CD4-positive, alpha-beta T cell treated with Interleukin-6 at 100 ng/mL for 8 hours (primary cell): ENCODE measurements at regions not wholly inside any gene's neighbourhood (a gene's known extent, or its start where the extent isn't known, plus 50 kb on each side); places are given as distances from the start of the nearest gene placed in this dataset.
"Not testable (repeated sequence)": the region's sequence is repeated elsewhere in the genome, so short reads cannot be mapped to it uniquely, and the experiment has no call there.

Experiments used
- DNase-seq: peaks from one replicate; pipeline ENCODE4 v3.0.0-alpha.2; 2020; ENCODE audit warnings: mixed read lengths, low spot score

DNA sequence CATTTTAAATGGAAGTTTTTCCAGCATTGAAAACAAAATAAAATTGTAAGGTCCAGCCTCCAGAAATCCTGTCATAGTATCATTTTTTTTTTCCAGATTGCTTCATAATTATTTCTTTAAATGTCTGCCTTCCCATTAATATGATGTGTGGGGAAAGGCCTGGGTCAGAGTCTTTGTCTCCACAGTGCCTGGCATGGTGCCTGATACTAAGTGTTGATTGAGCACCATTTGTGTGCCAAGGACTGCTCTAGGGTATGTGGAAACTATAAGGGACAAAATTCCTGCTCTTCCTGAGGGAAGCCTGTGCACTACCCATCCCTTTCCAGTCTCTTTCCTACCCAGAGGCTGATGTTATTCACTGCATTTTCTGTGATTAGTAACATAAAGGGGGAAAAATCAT, 53.1 kb upstream of the BEND4 start:
- DNase-seq: no peak

DNA sequence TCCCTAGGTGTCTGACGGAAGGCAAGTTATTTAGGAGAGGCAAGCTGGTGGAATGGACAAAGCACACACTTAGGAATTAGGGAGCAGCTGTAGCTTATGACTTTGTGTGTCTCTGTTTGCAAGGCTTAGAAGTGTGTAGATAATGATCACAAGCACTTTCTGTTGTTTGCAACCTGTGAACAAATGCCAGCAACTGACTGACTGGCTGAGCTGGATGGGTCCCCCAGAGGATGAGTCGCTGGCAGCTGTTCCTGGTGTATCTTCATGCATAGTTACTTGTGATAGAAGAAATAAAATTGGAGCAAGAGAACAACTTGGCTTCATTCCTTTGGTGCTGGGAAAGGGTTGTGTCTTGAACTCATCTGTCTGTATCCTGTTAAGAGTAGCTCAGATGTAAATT, 64.2 kb upstream of the BEND4 start:
- DNase-seq: no peak

DNA sequence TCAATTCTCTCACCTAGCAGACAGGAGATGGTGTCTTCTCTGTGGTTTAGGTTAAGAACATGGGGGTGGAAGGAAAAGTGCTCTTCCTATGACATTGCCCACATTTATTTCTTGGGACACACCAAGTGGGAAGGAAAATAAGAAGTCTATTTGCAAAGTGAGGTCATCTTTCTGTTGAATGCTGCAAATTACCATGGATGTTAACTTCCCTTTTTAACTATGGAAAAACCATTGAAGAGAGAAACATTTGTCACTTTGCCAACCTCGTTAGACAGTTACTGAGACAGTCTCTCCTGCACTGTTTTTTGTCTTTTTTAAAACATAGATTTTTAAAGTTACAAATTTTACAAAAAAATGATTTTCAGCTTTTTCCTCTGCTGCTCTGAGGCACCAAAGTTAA, 72.8 kb upstream of the BEND4 start:
- no peak for DNase-seq

DNA sequence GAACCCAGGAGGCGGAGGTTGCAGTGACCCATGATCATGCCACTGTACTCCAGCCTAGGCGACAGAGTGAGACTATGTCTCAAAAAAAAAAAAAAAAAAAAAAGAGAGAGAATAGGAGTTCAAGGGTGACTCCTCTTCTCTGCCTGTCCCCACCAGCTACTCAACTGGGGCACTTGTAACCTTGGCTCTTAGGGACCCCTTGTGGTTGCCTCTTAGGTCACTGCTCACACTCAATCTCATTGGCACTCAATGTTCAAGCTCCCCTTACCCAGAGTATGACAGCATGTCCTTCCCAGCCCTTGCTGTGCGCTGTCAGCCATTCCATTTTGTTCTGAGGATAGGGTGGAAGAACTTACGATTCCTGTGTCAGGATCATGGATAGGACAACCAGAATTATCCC, 82.4 kb upstream of the BEND4 start:
- DNase-seq: no peak

DNA sequence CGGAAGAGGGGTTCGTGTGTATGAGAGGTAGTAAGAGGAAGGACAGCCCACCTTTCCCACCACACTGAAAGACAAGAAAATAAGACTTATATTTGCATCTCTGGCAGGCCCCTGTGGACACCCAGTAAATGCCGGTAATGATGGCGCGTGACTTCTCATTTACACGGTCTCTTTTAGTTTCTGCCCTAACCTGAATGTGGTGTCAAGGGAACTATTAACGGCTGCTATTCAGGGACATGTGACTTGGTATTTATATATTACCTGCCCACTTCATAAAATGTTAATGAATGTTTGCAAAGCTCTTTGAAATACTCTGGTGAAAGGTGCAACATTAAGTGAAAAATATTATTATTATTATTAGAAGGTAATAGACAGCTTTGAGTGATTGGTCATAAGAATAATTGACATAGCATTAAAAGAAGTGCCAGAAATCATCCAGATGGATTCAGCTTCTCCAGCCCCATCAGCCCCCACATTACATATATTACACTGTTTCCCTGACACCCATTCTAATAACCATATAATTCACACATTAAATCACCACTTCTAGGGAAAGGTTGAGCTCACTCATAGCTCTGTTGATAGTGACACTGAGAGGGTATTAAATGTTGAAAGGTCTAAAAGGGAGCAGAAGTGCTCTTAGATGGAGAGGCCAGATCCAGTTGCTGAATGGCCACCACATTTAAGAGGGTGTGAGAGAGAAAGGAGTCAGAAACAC, 83.0 kb upstream of the BEND4 start:
- no peak for DNase-seq

DNA sequence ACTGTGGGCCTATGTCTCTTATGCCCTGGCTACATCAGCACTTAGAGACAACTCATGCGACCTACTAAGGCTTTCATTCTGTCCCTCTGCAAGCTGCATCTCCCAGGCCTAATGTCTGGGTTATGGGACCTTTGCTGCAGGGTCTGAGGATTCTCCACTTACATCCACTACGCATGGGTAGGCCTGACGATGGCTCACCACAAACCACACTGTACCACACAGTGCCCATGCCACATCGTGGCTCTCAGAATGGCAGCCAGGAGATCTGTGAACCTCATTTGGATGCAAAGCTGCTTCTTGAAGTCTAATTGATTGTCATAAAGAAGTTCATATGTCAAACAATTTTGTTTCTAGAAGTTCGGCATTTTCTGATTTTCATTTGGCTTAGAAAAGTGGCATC, 84.6 kb upstream of the BEND4 start:
- DNase-seq: no peak

DNA sequence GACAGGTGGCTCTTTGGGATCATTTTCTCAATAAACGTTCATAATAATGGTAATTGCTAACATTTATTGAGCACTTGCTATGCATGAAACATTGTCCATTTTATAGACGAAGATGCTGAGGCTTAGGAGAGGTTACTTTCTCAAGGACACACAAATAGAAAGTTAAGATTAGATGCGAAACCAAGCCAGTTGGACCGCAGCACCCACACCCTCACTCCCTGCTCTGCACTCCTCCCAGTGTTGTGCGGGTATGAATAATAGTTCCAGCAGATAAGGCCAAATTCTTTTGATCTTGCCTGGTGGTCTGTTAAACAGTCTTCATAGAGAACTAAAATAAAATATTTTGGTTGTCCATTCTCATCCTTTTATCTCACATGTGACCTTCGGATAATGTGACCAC, 85.0 kb upstream of the BEND4 start:
- DNase-seq: no peak

DNA sequence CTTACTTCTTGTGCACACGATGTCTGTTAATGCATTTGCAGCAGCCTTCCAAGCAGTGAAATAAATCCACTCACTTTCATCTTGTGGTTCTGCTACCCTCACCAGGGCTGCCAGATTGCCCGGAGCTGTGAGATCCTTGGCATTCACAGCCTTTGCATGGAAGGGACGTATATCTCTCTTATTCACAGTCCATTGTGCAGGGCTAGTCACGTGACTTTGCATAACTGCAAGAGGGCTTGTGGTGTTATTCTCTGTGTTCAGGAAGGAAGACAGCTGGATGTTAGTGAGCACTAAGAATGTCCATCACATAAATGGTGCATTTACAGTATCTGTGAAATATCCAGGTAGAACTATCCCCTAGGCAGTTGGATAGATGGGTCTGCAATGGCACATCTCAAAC, 96.5 kb upstream of the BEND4 start:
- DNase-seq: no peak

DNA sequence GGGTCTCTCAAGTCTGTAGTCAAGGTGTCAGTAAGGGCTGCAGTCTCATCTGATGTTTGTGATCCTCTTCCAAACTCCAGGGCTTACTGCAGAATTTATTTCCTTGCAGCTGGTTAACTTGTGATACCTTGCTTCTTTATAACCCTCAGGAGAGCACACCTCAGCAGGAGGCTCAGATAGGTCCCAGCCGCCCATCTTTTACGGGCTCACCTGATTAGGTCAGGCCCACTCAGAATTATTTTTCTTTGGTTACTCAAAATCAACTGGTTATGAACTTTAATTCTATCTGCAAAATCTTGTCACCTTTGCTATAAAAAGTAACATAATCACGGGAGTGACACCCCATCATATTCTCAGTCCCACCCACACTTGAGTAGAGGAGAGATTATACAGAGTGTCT, 99.9 kb upstream of the BEND4 start:
- DNase-seq: no peak

DNA sequence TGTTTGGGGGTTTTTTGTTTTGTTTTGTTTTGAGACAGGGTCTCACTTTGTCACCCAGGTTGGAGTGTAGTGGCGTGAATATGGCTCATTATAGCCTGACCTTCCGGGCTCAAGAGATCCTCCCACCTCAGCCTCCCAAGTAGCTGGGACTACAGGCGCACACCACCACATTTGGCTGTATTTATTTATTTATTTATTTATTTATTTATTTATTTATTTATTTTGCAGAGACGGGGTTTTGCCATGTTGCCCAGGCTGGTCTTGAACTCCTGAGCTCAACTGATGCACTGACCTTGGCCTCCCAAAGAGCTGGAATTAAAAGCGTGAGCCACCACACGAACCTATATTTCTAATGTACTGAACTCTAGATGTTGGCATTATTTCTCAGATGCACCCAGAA, 105.2 kb upstream of the BEND4 start:
- DNase-seq: not testable (repeated sequence)

DNA sequence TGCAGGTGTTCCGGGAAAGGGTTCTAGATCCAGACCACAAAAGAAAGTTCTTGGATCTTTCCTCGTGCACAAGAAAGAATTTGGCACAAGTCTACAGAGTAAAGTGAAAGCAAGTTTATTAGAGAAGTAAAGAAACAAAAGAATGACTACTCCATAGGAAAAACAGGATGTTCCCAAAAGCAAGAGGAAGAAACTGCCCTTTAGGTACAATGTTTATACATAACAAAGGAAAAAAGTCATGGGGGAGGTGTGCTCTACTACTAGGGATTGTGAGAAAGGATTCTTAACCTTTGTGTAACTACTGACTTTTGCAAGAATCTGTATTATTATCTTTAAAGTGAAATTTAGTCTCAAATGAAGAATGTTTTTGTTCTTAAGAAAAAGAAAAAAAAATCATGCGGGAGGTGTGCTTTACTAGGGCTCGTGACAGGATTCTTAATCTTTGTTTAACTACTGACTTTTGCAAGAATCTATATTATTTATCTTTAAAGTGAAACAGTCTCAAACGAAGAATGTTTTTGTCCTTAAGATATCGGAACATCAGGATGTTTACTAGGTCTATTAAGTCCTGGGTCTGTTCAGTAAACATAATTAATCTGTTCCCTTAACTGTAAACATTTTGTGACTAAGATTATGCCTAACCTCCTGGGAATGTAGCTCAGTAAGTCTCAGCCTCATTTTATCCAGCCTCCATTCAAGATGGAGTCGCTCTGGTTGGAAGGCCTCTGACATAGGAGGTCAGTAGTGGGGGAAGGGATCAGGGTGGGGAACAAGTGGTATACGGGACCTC, 110.4 kb upstream of the BEND4 start:
- no peak for DNase-seq

DNA sequence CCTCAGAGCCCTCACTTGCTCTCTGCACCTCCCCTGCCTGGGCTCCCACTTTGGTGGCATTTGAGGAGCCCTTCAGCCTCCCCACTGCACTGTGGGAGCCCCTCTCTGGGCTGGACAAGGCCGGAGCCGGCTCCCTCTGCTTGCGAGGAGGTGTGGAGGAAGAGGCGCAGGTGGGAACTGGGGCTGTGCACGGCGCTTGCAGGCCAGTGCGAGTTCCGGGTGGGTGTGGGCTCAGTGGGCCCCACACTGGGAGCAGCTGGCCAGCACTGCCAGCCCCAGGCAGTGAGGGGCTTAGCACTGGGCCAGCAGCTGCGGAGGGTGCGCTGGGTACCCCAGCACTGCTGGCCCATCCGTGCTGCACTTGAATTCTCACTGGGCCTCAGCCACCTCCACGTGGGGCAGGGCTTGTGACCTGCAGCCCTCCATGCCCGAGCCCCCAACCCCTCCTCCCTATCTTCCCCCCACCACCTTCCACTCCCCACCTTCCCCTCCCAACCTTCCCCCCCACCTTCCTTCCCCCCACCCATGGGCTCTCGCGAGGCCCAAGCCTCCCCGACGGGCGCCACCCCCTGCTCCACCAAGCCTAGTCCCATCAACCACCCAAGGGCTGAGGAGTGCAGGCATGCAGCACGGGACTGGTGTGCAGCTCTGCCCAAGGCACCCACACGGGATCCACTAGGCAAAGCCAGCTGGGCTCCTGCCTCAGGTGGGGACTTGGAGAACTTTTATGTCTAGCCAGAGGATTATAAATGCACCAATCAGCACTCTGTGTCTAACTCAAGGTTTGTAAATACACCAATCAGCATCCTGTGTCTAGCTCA, 113.5 kb upstream of the BEND4 start:
- no peak for DNase-seq

DNA sequence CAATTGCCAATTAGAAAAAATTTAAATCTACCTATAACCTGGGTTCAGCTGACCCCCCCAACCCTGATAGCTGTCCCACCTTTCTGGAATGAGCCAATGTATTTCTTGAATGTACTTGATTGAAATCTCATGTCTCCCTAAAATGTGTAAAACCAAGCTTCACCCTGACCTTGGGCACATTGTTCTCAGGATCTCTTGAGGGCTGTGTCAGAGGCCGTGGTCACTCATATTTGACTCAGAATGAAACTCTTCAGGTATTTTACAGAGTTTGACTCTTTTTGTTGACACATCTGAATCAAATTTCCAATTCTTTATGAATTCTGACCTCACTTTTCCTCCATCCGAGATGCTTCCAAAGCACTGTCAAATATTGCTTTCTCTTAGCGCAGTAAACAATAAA, 115.3 kb upstream of the BEND4 start:
- DNase-seq: no peak

DNA sequence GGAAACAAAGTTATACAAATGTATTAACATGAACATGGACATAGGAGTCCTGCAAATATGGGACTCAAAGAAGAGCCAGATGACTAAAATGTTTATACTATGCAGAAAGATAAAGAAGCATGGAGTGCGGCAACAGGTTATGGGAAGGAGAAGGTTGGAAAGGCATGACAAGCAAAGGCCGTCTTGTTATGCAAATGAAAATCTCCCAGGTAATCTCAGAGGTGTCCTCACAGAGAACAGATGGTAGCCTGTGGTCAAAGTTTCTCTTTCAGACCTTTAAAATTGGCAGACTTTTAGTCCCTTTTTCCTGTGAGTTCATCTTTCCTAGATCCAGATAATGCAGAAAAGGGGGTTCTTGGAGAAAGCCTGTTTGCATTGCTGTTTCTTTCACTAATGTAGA, 116.4 kb upstream of the BEND4 start:
- no peak for DNase-seq

DNA sequence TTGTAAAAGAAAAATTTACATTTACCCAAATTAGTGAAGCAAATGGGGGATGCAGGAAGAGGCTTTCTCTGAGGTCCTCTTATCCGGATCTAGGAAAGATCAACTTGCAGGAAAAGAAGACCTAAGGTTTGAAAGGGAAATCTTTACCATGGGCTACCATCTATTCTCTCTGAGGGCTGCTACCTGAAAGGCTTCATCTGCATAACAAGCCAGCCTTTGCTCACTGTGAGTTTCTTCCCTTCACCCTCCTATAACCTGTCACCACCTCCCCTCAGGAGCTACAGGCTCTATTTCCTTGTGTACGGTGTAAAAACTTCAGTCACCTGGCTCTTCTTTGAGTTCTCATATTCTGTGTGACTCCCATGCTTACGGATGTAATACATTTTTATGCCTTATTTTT, 118.6 kb upstream of the BEND4 start:
- DNase-seq: no peak

DNA sequence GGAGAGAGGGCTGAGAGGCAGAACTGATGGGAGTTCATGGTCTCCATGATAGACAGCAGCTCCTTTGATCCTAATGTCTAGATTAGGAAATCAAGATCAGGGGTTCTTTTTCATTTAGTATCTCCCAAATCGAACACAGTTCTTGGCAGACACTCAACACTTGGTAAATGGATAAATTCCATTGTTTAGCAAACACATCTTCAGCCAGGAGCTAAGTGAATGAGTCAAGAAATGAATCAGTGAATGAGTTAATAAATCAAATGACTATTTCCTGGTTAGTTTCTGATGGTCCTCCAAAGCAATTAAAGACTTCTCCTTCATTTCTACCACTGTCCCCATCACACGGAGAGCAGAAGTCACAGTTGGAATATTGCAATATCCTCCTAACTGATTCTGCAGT, 120.0 kb upstream of the SHISA3 start:
- no peak for DNase-seq

DNA sequence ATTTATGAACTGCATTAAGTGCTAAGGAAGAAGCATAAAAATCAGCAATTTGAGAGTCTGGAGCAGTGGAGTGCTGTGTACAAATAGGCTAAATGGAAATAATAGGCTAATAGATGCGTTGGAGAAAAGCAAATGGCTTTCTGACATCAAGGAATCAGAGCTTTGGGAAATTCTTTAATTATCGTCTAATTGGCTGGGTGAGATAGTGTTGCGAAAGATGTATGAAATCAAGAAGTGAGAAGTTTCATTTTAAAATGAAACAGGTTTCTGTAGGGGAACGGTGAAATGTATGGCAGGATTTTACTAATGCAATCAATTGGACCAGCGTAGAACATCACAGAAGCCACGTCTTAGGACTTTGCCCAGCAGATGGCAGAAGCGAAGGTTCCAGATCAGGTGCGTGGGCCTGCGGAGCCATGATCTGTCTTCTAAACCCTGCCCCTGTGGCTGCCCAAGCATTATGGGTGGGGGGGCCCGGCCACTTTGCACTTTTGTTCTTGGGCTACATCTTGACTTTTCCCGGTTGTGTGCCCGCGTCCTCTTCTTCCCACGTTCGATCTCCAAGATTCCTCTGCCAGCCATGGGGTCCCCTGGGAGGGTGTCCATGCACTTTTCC, 118.5 kb upstream of the SHISA3 start:
- DNase-seq: no peak

DNA sequence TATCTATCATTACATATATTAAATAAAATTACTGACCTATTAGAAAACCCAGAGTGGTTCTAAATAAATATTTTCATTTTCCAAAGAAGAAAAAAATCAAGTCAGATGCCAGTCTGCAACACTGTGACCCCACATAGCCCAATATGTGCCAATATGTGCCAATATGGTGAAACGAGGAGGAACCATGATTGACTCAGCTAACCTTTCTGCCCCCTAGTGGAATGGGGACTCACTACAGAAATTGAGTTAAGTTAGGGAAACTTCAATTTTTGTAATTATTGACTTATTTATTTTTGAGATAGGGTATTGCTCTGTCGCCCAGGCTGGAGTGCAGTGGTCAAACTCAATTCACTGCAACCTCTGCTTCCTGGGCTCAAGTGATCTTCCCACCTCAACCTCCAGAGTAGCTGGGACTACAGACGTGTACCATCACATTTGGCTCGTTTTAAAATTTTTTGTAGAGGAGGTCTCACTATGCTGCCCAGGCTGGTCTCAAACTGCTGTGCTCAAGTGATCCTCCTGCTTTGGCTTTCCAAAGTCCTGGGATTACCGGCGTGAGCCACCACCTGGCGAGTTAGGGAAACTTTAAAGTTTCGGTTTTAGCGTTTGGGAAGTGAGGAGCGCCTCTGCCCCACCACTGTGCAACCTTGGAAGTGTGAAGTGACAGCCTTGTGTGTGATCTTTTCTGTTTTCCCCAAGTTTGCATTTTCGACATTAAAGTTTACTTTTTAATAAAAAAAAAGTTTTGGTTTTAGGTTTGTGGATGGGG, 116.8 kb upstream of the SHISA3 start:
- DNase-seq: no peak

DNA sequence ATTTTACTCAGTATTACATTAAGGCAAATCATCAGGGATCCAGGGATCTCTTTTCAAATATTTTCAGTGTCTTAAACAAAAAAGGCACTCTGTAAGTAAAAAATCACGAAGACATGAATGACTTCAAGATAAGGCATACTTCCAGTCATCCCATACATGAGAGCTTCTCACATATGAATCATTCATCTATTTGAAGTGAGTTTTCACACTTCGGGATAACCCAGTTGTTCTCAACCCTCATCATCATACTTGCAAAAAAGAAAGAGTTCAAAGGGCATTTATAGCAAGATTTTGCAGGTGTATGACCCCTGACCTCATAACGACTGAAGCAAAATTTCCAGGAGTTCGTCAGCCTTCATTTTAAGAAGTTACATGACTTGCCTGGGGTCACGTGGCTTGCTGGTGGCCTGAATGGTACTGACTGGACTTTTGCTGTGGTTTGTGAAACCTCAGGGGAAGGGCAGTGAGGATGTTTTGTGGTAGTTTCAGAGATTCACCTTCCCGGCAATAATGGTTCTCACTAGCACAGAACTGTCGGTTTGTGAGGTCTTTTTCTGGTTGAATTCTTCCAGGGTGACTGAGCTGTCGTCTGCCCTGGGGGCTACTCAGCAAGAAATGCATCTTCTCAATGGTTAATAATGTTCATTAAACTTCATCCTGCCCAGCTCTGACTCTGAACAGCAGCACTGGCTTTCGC, 115.8 kb upstream of the SHISA3 start:
- no peak for DNase-seq

DNA sequence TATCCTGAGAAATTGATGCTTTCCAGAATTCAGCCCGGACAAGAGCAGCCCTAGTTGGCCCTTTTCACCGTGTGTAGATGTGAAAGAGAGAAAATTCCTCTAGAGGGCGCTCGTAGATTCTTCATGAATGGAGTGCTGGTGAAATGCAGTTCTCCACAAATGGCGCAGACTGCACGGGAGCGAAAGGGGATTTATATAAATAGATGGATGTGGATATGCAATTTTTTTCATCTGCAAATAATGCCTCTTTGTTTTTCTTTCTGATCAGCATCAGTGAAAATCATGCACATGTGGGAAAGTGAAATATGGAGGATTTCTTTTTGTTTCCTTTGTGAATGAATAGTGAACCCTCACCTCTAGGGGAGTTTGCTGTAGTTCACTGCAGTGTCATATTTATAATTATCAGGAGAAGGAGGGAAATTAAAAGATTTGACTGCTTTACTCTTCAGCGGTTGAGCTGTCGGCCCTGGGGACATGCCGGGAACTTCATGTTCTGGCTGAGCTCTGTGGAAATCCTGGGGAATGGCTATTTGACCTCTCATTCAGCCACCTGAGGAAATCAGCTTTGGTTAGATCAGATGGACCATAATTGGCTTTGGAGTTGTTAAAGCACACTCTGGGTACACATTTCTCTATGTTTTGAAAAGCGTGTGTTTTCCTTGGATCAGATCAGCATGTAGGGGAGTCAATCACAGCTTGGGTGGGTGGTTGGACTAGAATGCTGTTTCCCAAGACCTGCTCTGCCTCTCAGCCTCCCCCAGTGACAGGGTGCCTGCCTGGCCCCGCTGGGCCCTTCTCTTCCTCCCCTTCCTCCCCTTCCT, 115.0 kb upstream of the SHISA3 start:
- peak; percentile 13 for DNase-seq
